HCT116 (cell line): ENCODE measurements at regions not wholly inside any gene's neighbourhood (a gene's known extent, or its start where the extent isn't known, plus 50 kb on each side); places are given as distances from the start of the nearest gene placed in this dataset.
"Not testable (repeated sequence)": the region's sequence is repeated elsewhere in the genome, so short reads cannot be mapped to it uniquely, and the experiment has no call there.

Source experiments
- ATAC-seq: fragments of 200-7000 bp; cut with Tn5 transposase; 2 replicates; pipeline ENCODE4 v1.9.1; 2020; ENCODE audit warnings: mild to moderate bottlenecking, moderate library complexity
- BruUV-seq: library from RNA; stranded (reverse); fragments of 400-500 nt; replicated peaks from 2 replicates; lab custom pipeline; 2021; lab: Mats Ljungman, UMichigan
- CTCF ChIA-PET: fragments of 300-600 bp; sonication (Branson Sonifier 250); formaldehyde crosslinking; loops from one replicate; lab custom pipeline; 2021; ENCODE audit warnings: antibody characterized with exemption; lab: Charles Lee
- POLR2A ChIA-PET: fragments of 300-600, 350-600 bp; sonication (Branson Sonifier 250); formaldehyde crosslinking; loops from one replicate; lab custom pipeline; 2021; ENCODE audit warnings: antibody characterized with exemption; lab: Charles Lee
- RAD21 ChIA-PET, 2 experiments: fragments of 300-600 bp; sonication (Branson Sonifier 250); formaldehyde crosslinking; loops; one replicate each; lab custom pipeline; 2023; ENCODE audit warnings: low total read pairs in 2 of 2; ENCODE audit not compliant: uncharacterized antibody in 2 of 2, unreplicated experiment in 2 of 2, low non-redundant PET in 1 of 2; lab: Charles Lee
- DNase-seq: peaks from one replicate; pipeline ENCODE4 v3.0.0-alpha.2; 2010; ENCODE audit warnings: low read depth, low spot score
- H2AFZ ChIP-seq: fragments of 200-600 bp; shearing (Covaris generic), sonication (generic); 2 replicates; pipeline ENCODE4 v1.6.1; 2017; ENCODE audit warnings: low read depth, mixed run types, mixed read lengths, antibody characterized with exemption, low read length; ENCODE audit not compliant: poor library complexity, severe bottlenecking
- H3K27ac ChIP-seq: 2 replicates; pipeline ENCODE4 v1.5.1; 2012; ENCODE audit warnings: low read depth, low read length
- H3K27me3 ChIP-seq: fragments of 200-600 bp; sonication (generic); 2 replicates; pipeline ENCODE4 v1.6.1; 2016; ENCODE audit warnings: mixed run types, low read length, mixed read lengths; ENCODE audit not compliant: insufficient read depth
- H3K36me3 ChIP-seq, 2 experiments: fragments of 200-500 bp in 1 of 2; fragments of 200-600 bp in 1 of 2; sonication (Bioruptor generic) in 1 of 2; sonication (generic) in 1 of 2; 2 replicates each; pipeline versions ENCODE4 v1.5.1 to v1.6.1; 2014 to 2016; ENCODE audit warnings: low read length in 2 of 2, inconsistent platforms in 1 of 2, mixed read lengths in 1 of 2, mixed run types in 1 of 2; ENCODE audit not compliant: insufficient read depth in 2 of 2, control insufficient read depth in 1 of 2
- H3K4me1 ChIP-seq, 2 experiments: fragments of 200-600 bp in 1 of 2; sonication (generic) in 1 of 2; 2 replicates each; pipeline versions ENCODE4 v1.5.1 to v1.6.1; 2012 to 2017; ENCODE audit warnings: low read length in 2 of 2, inconsistent platforms in 1 of 2, mild to moderate bottlenecking in 1 of 2, mixed read lengths in 1 of 2, mixed run types in 1 of 2, moderate library complexity in 1 of 2; ENCODE audit not compliant: insufficient read depth in 2 of 2, control insufficient read depth in 1 of 2
- H3K4me2 ChIP-seq: fragments of 200-600 bp; sonication (generic); 2 replicates; pipeline ENCODE4 v1.6.1; 2017; ENCODE audit warnings: mixed run types, low read length, mixed read lengths
- H3K4me3 ChIP-seq, 2 experiments: fragments of 200-600 bp in 1 of 2; sonication (generic) in 1 of 2; replicated peaks in 1 of 2; 2 replicates each; pipeline ENCODE4 v1.5.1; 2011 to 2016; ENCODE audit warnings: low read length in 2 of 2, control low read depth in 1 of 2, low read depth in 1 of 2, mild to moderate bottlenecking in 1 of 2, mixed read lengths in 1 of 2, mixed run types in 1 of 2
- H3K79me2 ChIP-seq: fragments of 200-600 bp; sonication (generic); 2 replicates; pipeline ENCODE4 v1.6.1; 2017; ENCODE audit warnings: mild to moderate bottlenecking, mixed run types, low read length, moderate library complexity, mixed read lengths; ENCODE audit not compliant: insufficient read depth
- H3K9ac ChIP-seq: fragments of 200-600 bp; sonication (generic); 2 replicates; pipeline ENCODE4 v1.6.1; 2016; ENCODE audit warnings: low read length, mixed read lengths
- H3K9me2 ChIP-seq: fragments of 200-600 bp; sonication (generic), shearing (Covaris generic); 2 replicates; pipeline ENCODE4 v1.6.1; 2017; ENCODE audit warnings: mixed run types, mild to moderate bottlenecking, moderate library complexity; ENCODE audit not compliant: insufficient read depth
- H3K9me3 ChIP-seq, 2 experiments: fragments of 200-500 bp in 1 of 2; fragments of 200-600 bp in 1 of 2; sonication (Bioruptor generic) in 1 of 2; sonication (generic) in 1 of 2; 2 replicates each; pipeline ENCODE4 v1.6.1; 2014 to 2017; ENCODE audit warnings: low read length in 2 of 2, mixed read lengths in 2 of 2, inconsistent platforms in 1 of 2, low read depth in 1 of 2, mild to moderate bottlenecking in 1 of 2, mixed run types in 1 of 2, moderate library complexity in 1 of 2; ENCODE audit not compliant: control insufficient read depth in 1 of 2, insufficient read depth in 1 of 2
- H4K20me1 ChIP-seq: fragments of 200-600 bp; sonication (generic), shearing (Covaris generic); 2 replicates; pipeline ENCODE4 v1.6.1; 2017; ENCODE audit warnings: mixed run types, mild to moderate bottlenecking, moderate library complexity; ENCODE audit not compliant: insufficient read depth
- POLR2AphosphoS5 ChIP-seq: IDR thresholded peaks from 2 replicates; pipeline ENCODE4 v1.6.1; 2011; ENCODE audit warnings: mild to moderate bottlenecking, low read depth, low read length, moderate library complexity
- ZNF274 ChIP-seq: fragments of 200-500 bp; sonication (Bioruptor generic); IDR thresholded peaks from 2 replicates; pipeline ENCODE4 v1.6.1; 2014; ENCODE audit warnings: mild to moderate bottlenecking, low read depth, low read length, inconsistent platforms
- intact Hi-C: fragments of 100-400 bp; cut with micrococcal nuclease; formaldehyde crosslinking; loops from 2 replicates; pipeline ENCODE4 v1.10.0; 2022
- TF ChIP-seq, protein P1 (sequence below): IDR thresholded peaks from 2 replicates; pipeline ENCODE4 v1.6.1; 2012; ENCODE audit warnings: low read depth

GRCh38 chr10:57654856-57655255 lies 612.8 kb downstream of the IPMK start:
- H3K9ac ChIP-seq: no peak overlapping the region
- TF ChIP-seq POLR2AphosphoS5: no peak
- TF ChIP-seq, protein P1, sequence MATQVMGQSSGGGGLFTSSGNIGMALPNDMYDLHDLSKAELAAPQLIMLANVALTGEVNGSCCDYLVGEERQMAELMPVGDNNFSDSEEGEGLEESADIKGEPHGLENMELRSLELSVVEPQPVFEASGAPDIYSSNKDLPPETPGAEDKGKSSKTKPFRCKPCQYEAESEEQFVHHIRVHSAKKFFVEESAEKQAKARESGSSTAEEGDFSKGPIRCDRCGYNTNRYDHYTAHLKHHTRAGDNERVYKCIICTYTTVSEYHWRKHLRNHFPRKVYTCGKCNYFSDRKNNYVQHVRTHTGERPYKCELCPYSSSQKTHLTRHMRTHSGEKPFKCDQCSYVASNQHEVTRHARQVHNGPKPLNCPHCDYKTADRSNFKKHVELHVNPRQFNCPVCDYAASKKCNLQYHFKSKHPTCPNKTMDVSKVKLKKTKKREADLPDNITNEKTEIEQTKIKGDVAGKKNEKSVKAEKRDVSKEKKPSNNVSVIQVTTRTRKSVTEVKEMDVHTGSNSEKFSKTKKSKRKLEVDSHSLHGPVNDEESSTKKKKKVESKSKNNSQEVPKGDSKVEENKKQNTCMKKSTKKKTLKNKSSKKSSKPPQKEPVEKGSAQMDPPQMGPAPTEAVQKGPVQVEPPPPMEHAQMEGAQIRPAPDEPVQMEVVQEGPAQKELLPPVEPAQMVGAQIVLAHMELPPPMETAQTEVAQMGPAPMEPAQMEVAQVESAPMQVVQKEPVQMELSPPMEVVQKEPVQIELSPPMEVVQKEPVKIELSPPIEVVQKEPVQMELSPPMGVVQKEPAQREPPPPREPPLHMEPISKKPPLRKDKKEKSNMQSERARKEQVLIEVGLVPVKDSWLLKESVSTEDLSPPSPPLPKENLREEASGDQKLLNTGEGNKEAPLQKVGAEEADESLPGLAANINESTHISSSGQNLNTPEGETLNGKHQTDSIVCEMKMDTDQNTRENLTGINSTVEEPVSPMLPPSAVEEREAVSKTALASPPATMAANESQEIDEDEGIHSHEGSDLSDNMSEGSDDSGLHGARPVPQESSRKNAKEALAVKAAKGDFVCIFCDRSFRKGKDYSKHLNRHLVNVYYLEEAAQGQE: no peak
- TF ChIP-seq ZNF274: no peak
- TF ChIP-seq, all 23 proteins: peak for 0
- no peak overlapping the region for H3K27ac ChIP-seq
- intact Hi-C loops: loop anchor here (10.0 kb wide), 1 partner anchor 410 kb away; no protein-coding TSS in a partner anchor
- DNase-seq (no peak), ATAC-seq (no peak)
- ChIA-PET RAD21 (no interaction called here), CTCF (no interaction called here), POLR2A (no interaction called here)
- H3K4me1 ChIP-seq: no peaks in the 10 kb centered on the region
- H4K20me1 ChIP-seq: no peaks in the 10 kb centered on the region
- no peaks in the 10 kb centered on the region for H3K9me2 ChIP-seq
- H3K36me3 ChIP-seq: no peaks in the 10 kb centered on the region
- no peak overlapping the region for H2AFZ ChIP-seq
- no peak overlapping the region for H3K4me2 ChIP-seq
- no peaks in the 10 kb centered on the region for H3K79me2 ChIP-seq
- H3K27me3 ChIP-seq: no peaks in the 10 kb centered on the region
- H3K4me3 ChIP-seq: no peak overlapping the region
- no TSS peak for BruUV-seq
- H3K9me3 ChIP-seq: peaks cover 4% of the 10 kb centered on the region in 2 experiments; a peak in 2 of 4 replicates

GRCh38 chr10:57645108-57645507 lies 622.6 kb downstream of the IPMK start:
- POLR2A ChIA-PET, RAD21 ChIA-PET, H3K9me2 ChIP-seq, ATAC-seq, H3K4me3 ChIP-seq, CTCF ChIA-PET, intact Hi-C loops, BruUV-seq, H2AFZ ChIP-seq, H3K4me2 ChIP-seq, H3K36me3 ChIP-seq, DNase-seq, H3K9me3 ChIP-seq, H3K9ac ChIP-seq, H3K4me1 ChIP-seq, H4K20me1 ChIP-seq, H3K27ac ChIP-seq, H3K27me3 ChIP-seq, H3K79me2 ChIP-seq: not testable (repeated sequence)
